ENCODE measurements at regions not wholly inside any gene's neighbourhood (a gene's known extent, or its start where the extent isn't known, plus 50 kb on each side); places are given as distances from the start of the nearest gene placed in this dataset.

GRCh38 chr16:11422381-11423314, 77.4 kb downstream of the RMI2 start:
- POLR2A ChIA-PET, result no interaction called here
- ATAC-seq (replicated peaks in 1 of 4), result no peak
- H3K27ac Mint-ChIP-seq, result no peak overlapping the region

GRCh38 chr16:11423315-11424117, 78.3 kb downstream of the RMI2 start:
- Mint-ChIP-seq H3K27ac (no peak overlapping the region), H3K36me3 (peaks cover 2% of the 10 kb centered on the region), H3K27me3 (no peaks in the 10 kb centered on the region), H3K4me1 (no peaks in the 10 kb centered on the region), H3K9me3 (no peaks in the 10 kb centered on the region), H3K4me3 (no peak overlapping the region)
- Histone ChIP-seq H3K27me3 (replicated peaks in 1 of 2; ENCODE audit: control insufficient read depth in 2 of 2, extremely low read depth in 1 of 2, insufficient read depth in 2 of 2, low read length in 1 of 2) (peaks cover 0 to 6% of the 10 kb centered on the region in 2 experiments), H3K27ac (ENCODE audit: low read length) (no peak overlapping the region), H3K9me3 (no peaks in the 10 kb centered on the region), H3K4me3 (ENCODE audit: control insufficient read depth in 1 of 2, extremely low read depth in 1 of 2, low read length in 1 of 2) (no peak overlapping the region), H3K4me1 (ENCODE audit: control insufficient read depth in 1 of 2, extremely low read depth in 1 of 2, insufficient read depth in 2 of 2, low read length in 2 of 2) (no peaks in the 10 kb centered on the region), H3K36me3 (ENCODE audit: control insufficient read depth in 2 of 2, extremely low read depth in 1 of 2, insufficient read depth in 1 of 2, low read length in 1 of 2) (no peaks in the 10 kb centered on the region)
- 56% methylated on average over 18 of the region's 24 CpGs for WGBS (ENCODE audit: insufficient coverage)
- ChIA-PET POLR2A (no interaction called here), CTCF (interaction anchor here in 1 of 2 donors (0.6 kb wide), 1 partner anchor 214 kb away, joined by 4 read pairs; no protein-coding TSS in a partner anchor)
- DNase-seq (no peak), ATAC-seq (replicated peaks in 1 of 4) (no peak)

More at GRCh38 chr16:11422381-11423314, 77.4 kb downstream of the RMI2 start:
- Histone ChIP-seq H3K27me3 (replicated peaks in 1 of 2; ENCODE audit: control insufficient read depth in 2 of 2, extremely low read depth in 1 of 2, insufficient read depth in 2 of 2, low read length in 1 of 2) (peaks cover 0 to 6% of the 10 kb centered on the region in 2 experiments), H3K4me3 (ENCODE audit: control insufficient read depth in 1 of 2, extremely low read depth in 1 of 2, low read length in 1 of 2) (no peak overlapping the region), H3K27ac (ENCODE audit: low read length) (no peak overlapping the region), H3K9me3 (no peaks in the 10 kb centered on the region), H3K36me3 (ENCODE audit: control insufficient read depth in 2 of 2, extremely low read depth in 1 of 2, insufficient read depth in 1 of 2, low read length in 1 of 2) (no peaks in the 10 kb centered on the region), H3K4me1 (ENCODE audit: control insufficient read depth in 1 of 2, extremely low read depth in 1 of 2, insufficient read depth in 2 of 2, low read length in 2 of 2) (no peaks in the 10 kb centered on the region)
- Mint-ChIP-seq H3K4me1 (no peaks in the 10 kb centered on the region), H3K36me3 (no peaks in the 10 kb centered on the region), H3K27me3 (no peaks in the 10 kb centered on the region), H3K4me3 (no peak overlapping the region), H3K9me3 (no peaks in the 10 kb centered on the region)
- DNase-seq, result no peak
- CTCF ChIA-PET, result interaction anchor here in 1 of 2 donors (0.6 kb wide), 1 partner anchor 646 kb away, joined by 3 read pairs; no protein-coding TSS in a partner anchor
- WGBS (ENCODE audit: insufficient coverage), result 76% methylated on average over 21 of the region's 26 CpGs

GRCh38 chr16:11424118-11424460, 78.8 kb downstream of the RMI2 start:
- no peak overlapping the region for H3K4me3 Mint-ChIP-seq
- no peak overlapping the region for H3K27ac Mint-ChIP-seq
- Histone ChIP-seq H3K27me3 (replicated peaks in 1 of 2; ENCODE audit: control insufficient read depth in 2 of 2, extremely low read depth in 1 of 2, insufficient read depth in 2 of 2, low read length in 1 of 2) (peaks cover 0 to 6% of the 10 kb centered on the region in 2 experiments), H3K4me1 (ENCODE audit: control insufficient read depth in 1 of 2, extremely low read depth in 1 of 2, insufficient read depth in 2 of 2, low read length in 2 of 2) (no peaks in the 10 kb centered on the region), H3K36me3 (ENCODE audit: control insufficient read depth in 2 of 2, extremely low read depth in 1 of 2, insufficient read depth in 1 of 2, low read length in 1 of 2) (no peaks in the 10 kb centered on the region), H3K27ac (ENCODE audit: low read length) (no peak overlapping the region), H3K9me3 (no peaks in the 10 kb centered on the region), H3K4me3 (ENCODE audit: control insufficient read depth in 1 of 2, extremely low read depth in 1 of 2, low read length in 1 of 2) (no peak overlapping the region)
- no peaks in the 10 kb centered on the region for H3K9me3 Mint-ChIP-seq
- peaks cover 4% of the 10 kb centered on the region for H3K36me3 Mint-ChIP-seq
- 91% methylated on average over 13 of the region's 15 CpGs for WGBS (ENCODE audit: insufficient coverage)
- H3K27me3 Mint-ChIP-seq, result no peaks in the 10 kb centered on the region
- DNase-seq (no peak), ATAC-seq (replicated peaks in 1 of 4) (no peak)
- ChIA-PET CTCF (interaction anchor here in 1 of 2 donors (0.6 kb wide), 1 partner anchor 213 kb away, joined by 4 read pairs; no protein-coding TSS in a partner anchor), POLR2A (no interaction called here)
- no peaks in the 10 kb centered on the region for H3K4me1 Mint-ChIP-seq

- no peak for ATAC-seq (replicated peaks in 1 of 4)
- H3K4me1 Mint-ChIP-seq, result no peaks in the 10 kb centered on the region
- H3K4me3 Mint-ChIP-seq, result no peak overlapping the region
- no peaks in the 10 kb centered on the region for H3K9me3 Mint-ChIP-seq
- Histone ChIP-seq H3K4me3 (ENCODE audit: control insufficient read depth in 1 of 2, extremely low read depth in 1 of 2, low read length in 1 of 2) (no peak overlapping the region), H3K36me3 (ENCODE audit: control insufficient read depth in 2 of 2, extremely low read depth in 1 of 2, insufficient read depth in 1 of 2, low read length in 1 of 2) (no peaks in the 10 kb centered on the region), H3K9me3 (no peaks in the 10 kb centered on the region), H3K27ac (ENCODE audit: low read length) (no peak overlapping the region), H3K4me1 (ENCODE audit: control insufficient read depth in 1 of 2, extremely low read depth in 1 of 2, insufficient read depth in 2 of 2, low read length in 2 of 2) (no peaks in the 10 kb centered on the region), H3K27me3 (replicated peaks in 1 of 2; ENCODE audit: control insufficient read depth in 2 of 2, extremely low read depth in 1 of 2, insufficient read depth in 2 of 2, low read length in 1 of 2) (peaks cover 0 to 6% of the 10 kb centered on the region in 2 experiments)
- WGBS (ENCODE audit: insufficient coverage), result 88% methylated on average over 14 of the region's 14 CpGs
- H3K27ac Mint-ChIP-seq, result no peak overlapping the region
- no peak for DNase-seq
- no peaks in the 10 kb centered on the region for H3K27me3 Mint-ChIP-seq
- CTCF ChIA-PET, result interaction anchor here in 1 of 2 donors (0.6 to 0.8 kb wide), 2 partner anchors 265 to 326 kb away, joined by 3 read pairs; no protein-coding TSS in a partner anchor
- POLR2A ChIA-PET, result no interaction called here
- H3K36me3 Mint-ChIP-seq, result peaks cover 7% of the 10 kb centered on the region
Observed at GRCh38 chr16:11425140-11425539, 79.9 kb downstream of the RMI2 start.

GRCh38 chr16:11428623-11428953, 83.3 kb downstream of the RMI2 start:
- Histone ChIP-seq H3K36me3 (ENCODE audit: control insufficient read depth in 2 of 2, extremely low read depth in 1 of 2, insufficient read depth in 1 of 2, low read length in 1 of 2) (no peaks in the 10 kb centered on the region), H3K9me3 (no peaks in the 10 kb centered on the region), H3K27me3 (replicated peaks in 1 of 2; ENCODE audit: control insufficient read depth in 2 of 2, extremely low read depth in 1 of 2, insufficient read depth in 2 of 2, low read length in 1 of 2) (peaks cover 0 to 7% of the 10 kb centered on the region in 2 experiments), H3K4me3 (ENCODE audit: control insufficient read depth in 1 of 2, extremely low read depth in 1 of 2, low read length in 1 of 2) (no peak overlapping the region), H3K4me1 (ENCODE audit: control insufficient read depth in 1 of 2, extremely low read depth in 1 of 2, insufficient read depth in 2 of 2, low read length in 2 of 2) (no peaks in the 10 kb centered on the region), H3K27ac (ENCODE audit: low read length) (no peak overlapping the region)
- H3K36me3 Mint-ChIP-seq, result peaks cover 11% of the 10 kb centered on the region
- no peak overlapping the region for H3K4me3 Mint-ChIP-seq
- peaks cover 0 to 2% (median 0%) of the 10 kb centered on the region in 3 donors for H3K9me3 Mint-ChIP-seq
- ChIA-PET POLR2A (no interaction called here), CTCF (interaction anchor here in 1 of 2 donors (1.1 kb wide), 1 partner anchor 465 kb away, joined by 3 read pairs; no protein-coding TSS in a partner anchor)
- ATAC-seq (replicated peaks in 1 of 4) (no peak), DNase-seq (no peak)
- H3K4me1 Mint-ChIP-seq, result no peaks in the 10 kb centered on the region
- no peak overlapping the region for H3K27ac Mint-ChIP-seq
- no peaks in the 10 kb centered on the region for H3K27me3 Mint-ChIP-seq
- WGBS (ENCODE audit: insufficient coverage), result no CpG with 5 or more reads among the region's 4 CpGs

- no peak overlapping the region for H3K4me3 Mint-ChIP-seq
- H3K27me3 Mint-ChIP-seq, result no peaks in the 10 kb centered on the region
- ChIA-PET POLR2A (interaction anchor here in 1 of 2 donors (0.6 kb wide), 1 partner anchor 393 kb away, joined by 13 read pairs; no protein-coding TSS in a partner anchor), CTCF (no interaction called here)
- H3K27me3 ChIP-seq (replicated peaks in 1 of 2; ENCODE audit: control insufficient read depth in 2 of 2, extremely low read depth in 1 of 2, insufficient read depth in 2 of 2, low read length in 1 of 2), result peaks cover 0 to 5% of the 10 kb centered on the region in 2 experiments
- H3K36me3 Mint-ChIP-seq, result peaks cover 11% of the 10 kb centered on the region
- no peak overlapping the region for H3K4me3 ChIP-seq (ENCODE audit: control insufficient read depth in 1 of 2, extremely low read depth in 1 of 2, low read length in 1 of 2)
- ATAC-seq (replicated peaks in 1 of 4) (no peak), DNase-seq (no peak)
- WGBS (ENCODE audit: insufficient coverage), result 77% methylated on average over 4 of the region's 6 CpGs
- H3K4me1 ChIP-seq (ENCODE audit: control insufficient read depth in 1 of 2, extremely low read depth in 1 of 2, insufficient read depth in 2 of 2, low read length in 2 of 2), result no peaks in the 10 kb centered on the region
- H3K9me3 ChIP-seq, result no peaks in the 10 kb centered on the region
- H3K9me3 Mint-ChIP-seq, result peaks cover 0 to 2% (median 0%) of the 10 kb centered on the region in 3 donors
- no peaks in the 10 kb centered on the region for H3K4me1 Mint-ChIP-seq
- H3K27ac Mint-ChIP-seq, result no peak overlapping the region
- H3K36me3 ChIP-seq (ENCODE audit: control insufficient read depth in 2 of 2, extremely low read depth in 1 of 2, insufficient read depth in 1 of 2, low read length in 1 of 2), result no peaks in the 10 kb centered on the region
- H3K27ac ChIP-seq (ENCODE audit: low read length), result no peak overlapping the region
Observed at GRCh38 chr16:11429123-11429522, 83.9 kb downstream of the RMI2 start.

Data from T-cell (primary cell).